K562 (cell line): ENCODE measurements at regions not wholly inside any gene's neighbourhood (a gene's known extent, or its start where the extent isn't known, plus 50 kb on each side); places are given as distances from the start of the nearest gene placed in this dataset.

ENCODE experiments used
- ETV1 ChIP-seq: fragments of 450-650 bp; conservative IDR thresholded peaks from 2 replicates; pipeline ENCODE4 v1.6.1; 2016; ENCODE audit warnings: missing genetic modification characterization, control low read depth, low read depth, missing compliant biosample characterization
- GATAD2A ChIP-seq: fragments of 450-650 bp; IDR thresholded peaks from 2 replicates; pipeline ENCODE4 v1.6.1; 2017
- KAT2B ChIP-seq: IDR thresholded peaks from one replicate; pipeline ENCODE4 v1.6.1; 2012; ENCODE audit warnings: low read depth, mild to moderate bottlenecking, control low read depth, inconsistent platforms, low read length, moderate library complexity
- NFATC3 ChIP-seq: fragments of 450-650 bp; IDR thresholded peaks from 2 replicates; pipeline ENCODE4 v1.6.1; 2017; ENCODE audit warnings: mild to moderate bottlenecking
- SMAD1 ChIP-seq: fragments of 150-350 bp; IDR thresholded peaks from 2 replicates; pipeline ENCODE4 v1.6.1; 2014; ENCODE audit warnings: low read length, low read depth; ENCODE audit not compliant: partially characterized antibody
- TAF7 ChIP-seq: fragments of 450-650 bp; IDR thresholded peaks from 2 replicates; pipeline ENCODE4 v1.6.1; 2016; ENCODE audit warnings: missing genetic modification characterization, missing compliant biosample characterization
- TFE3 ChIP-seq: fragments of 450-650 bp; formaldehyde crosslinking; IDR thresholded peaks from 2 replicates; pipeline ENCODE4 v1.4.0; 2020; ENCODE audit warnings: mild to moderate bottlenecking, mixed read lengths
- THAP12 ChIP-seq: fragments of 250-450 bp; sonication (Bioruptor Pico); IDR thresholded peaks from 2 replicates; pipeline ENCODE4 v1.9.0; 2021; ENCODE audit warnings: mild to moderate bottlenecking, inconsistent platforms
- USF1 ChIP-seq: sonication (generic); formaldehyde crosslinking; IDR thresholded peaks from 2 replicates; pipeline ENCODE4 v1.9.0; 2022; ENCODE audit warnings: mild to moderate bottlenecking, missing genetic modification reagents
- ZBTB11 ChIP-seq, 3 experiments: fragments of 200-800 bp in 1 of 3; fragments of 250-450 bp in 1 of 3; fragments of 450-650 bp in 1 of 3; sonication (Bioruptor Pico) in 1 of 3; sonication (Bioruptor generic) in 1 of 3; formaldehyde crosslinking in 1 of 3; IDR thresholded peaks; 2 replicates each; pipeline versions ENCODE4 v1.6.1 to v1.8.0; 2016 to 2022; ENCODE audit warnings: mild to moderate bottlenecking in 2 of 3, missing genetic modification characterization in 2 of 3, missing compliant biosample characterization in 1 of 3, moderate library complexity in 1 of 3
- ZHX1 ChIP-seq: fragments of 150-350 bp; conservative IDR thresholded peaks from 2 replicates; pipeline ENCODE4 v1.6.1; 2014; ENCODE audit warnings: low read length
- ZNF586 ChIP-seq: fragments of 450-650 bp; formaldehyde crosslinking; conservative IDR thresholded peaks from 2 replicates; pipeline ENCODE4 v1.4.0; 2020; ENCODE audit warnings: mild to moderate bottlenecking, moderate library complexity

GRCh38 chr3:64892671-64893309 lies 205.0 kb upstream of the ADAMTS9 start (continued):
- TF ChIP-seq ZHX1 (no peak), ZBTB11 (CRISPR knock-in tag; IDR thresholded peaks at IDR 0.05) (peak in 1 of 3 experiments; percentile 56; a peak in 2 of 6 replicates), USF1 (peak; percentile 48), TFE3 (CRISPR knock-in tag) (peak; percentile 55), GATAD2A (no peak), TAF7 (tag) (no peak), THAP12 (CRISPR knock-in tag) (no peak), SMAD1 (no peak), ETV1 (tag) (no peak), NFATC3 (no peak), KAT2B (no peak), ZNF586 (CRISPR knock-in tag) (no peak)
- TF ChIP-seq, all 486 proteins: peak for 4
